ENCODE measurements at regions not wholly inside any gene's neighbourhood (a gene's known extent, or its start where the extent isn't known, plus 50 kb on each side); places are given as distances from the start of the nearest gene placed in this dataset.
"Not testable (repeated sequence)": the region's sequence is repeated elsewhere in the genome, so short reads cannot be mapped to it uniquely, and the experiment has no call there.

DNA sequence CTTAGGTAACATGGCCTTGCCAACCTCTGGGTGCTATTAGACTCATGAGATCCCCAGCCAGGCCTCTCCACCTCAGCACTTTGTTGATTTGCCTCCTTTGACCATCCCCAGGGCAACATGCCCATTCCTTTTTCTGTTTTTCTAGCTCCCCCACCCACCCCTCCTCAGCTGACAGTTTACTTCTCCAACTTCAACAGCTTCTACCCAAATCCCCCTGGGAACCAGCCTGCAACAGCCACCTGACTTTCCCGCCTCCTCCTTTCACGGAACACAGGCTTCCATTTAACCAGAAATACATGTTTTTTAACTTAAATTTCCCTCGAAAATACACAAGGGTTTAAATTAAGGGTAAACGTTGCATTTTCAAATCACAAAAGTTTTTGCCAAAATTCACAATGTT is 117.3 kb downstream of the DLEU7 start:
- ATAC-seq (no peak), DNase-seq (ENCODE audit: low spot score in 2 of 2) (no peak)
- Mint-ChIP-seq H3K9me3 (no peaks in the 10 kb centered on the region), H3K27ac (no peak overlapping the region), H3K36me3 (no peaks in the 10 kb centered on the region)

DNA sequence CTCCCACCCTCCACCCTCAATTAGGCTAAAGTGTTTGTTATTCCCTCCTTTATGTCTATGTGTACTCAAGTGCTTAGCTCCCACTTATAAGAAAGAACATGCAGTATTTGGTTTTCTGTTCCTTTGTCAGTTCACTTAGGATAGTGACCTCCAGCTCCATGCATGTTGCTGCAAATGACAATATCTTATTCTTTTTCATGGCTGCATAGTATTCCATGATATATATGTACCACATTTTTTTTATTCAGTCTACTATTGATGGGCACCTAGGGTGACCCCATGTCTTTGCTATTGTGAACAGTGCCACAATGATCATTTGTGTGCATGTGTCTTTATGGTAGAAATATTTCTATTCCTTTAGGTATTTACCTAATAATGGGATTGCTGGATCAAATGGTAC is 114.3 kb downstream of the DLEU7 start:
- ATAC-seq (no peak), DNase-seq (ENCODE audit: low spot score in 2 of 2) (no peak)
- no peaks in the 10 kb centered on the region for H3K9me3 Mint-ChIP-seq
- no peak overlapping the region for H3K27ac Mint-ChIP-seq
- no peaks in the 10 kb centered on the region for H3K36me3 Mint-ChIP-seq

- no peak for DNase-seq (ENCODE audit: low spot score in 2 of 2)
- H3K9me3 Mint-ChIP-seq, result no peaks in the 10 kb centered on the region
- no peak overlapping the region for H3K27ac Mint-ChIP-seq
- H3K36me3 Mint-ChIP-seq, result no peaks in the 10 kb centered on the region
- no peak for ATAC-seq
Measured at GRCh38 chr13:50730496-50731351, 112.8 kb downstream of the DLEU7 start.

- ATAC-seq (no peak), DNase-seq (ENCODE audit: low spot score in 2 of 2) (no peak)
- H3K36me3 Mint-ChIP-seq, result no peaks in the 10 kb centered on the region
- H3K27ac Mint-ChIP-seq, result no peak overlapping the region
- no peaks in the 10 kb centered on the region for H3K9me3 Mint-ChIP-seq
Measured at GRCh38 chr13:50731400-50731799, 112.1 kb downstream of the DLEU7 start.

DNA sequence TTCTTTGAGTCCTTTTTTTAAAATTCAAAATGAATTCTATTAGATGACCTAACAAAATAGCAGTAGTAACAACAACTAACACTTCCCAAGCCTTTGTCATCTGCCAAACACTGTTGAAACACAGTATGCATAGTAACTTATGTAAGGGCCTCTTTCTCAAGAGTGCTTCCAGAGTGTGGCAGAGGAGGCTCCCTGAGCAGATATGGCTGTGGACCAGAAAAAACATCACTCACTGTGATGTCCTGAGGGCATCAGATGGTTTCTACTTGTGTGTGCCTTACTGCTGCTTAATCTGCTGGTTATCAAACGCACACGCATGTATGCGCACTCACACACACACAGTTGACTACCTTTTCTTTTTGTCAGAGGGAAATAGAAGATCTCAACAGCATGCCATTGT is 110.8 kb downstream of the DLEU7 start:
- no peak for DNase-seq (ENCODE audit: low spot score in 2 of 2)

DNA sequence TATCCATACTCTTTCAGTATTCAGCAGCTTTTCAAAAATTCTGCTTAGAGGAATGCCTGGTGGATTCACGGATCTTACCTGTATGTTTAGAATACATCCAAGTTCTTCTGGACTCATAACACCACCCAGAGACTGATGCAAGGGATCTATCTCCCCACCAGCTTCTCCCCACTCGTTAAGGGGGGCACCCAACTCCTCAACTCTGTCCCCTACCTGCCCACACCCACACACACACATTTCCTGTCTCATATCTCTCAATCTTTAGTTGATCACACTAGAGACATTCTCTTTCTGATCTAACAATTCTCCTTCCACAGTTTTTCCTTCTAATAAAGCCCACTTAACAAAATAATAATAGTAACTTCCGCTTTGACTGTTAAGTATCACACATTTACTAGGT is 110.1 kb downstream of the DLEU7 start:
- peak overlapping the region in 1 of 2 donors; percentile 5 for H3K27ac Mint-ChIP-seq
- no peaks in the 10 kb centered on the region for H3K36me3 Mint-ChIP-seq
- no peaks in the 10 kb centered on the region for H3K9me3 Mint-ChIP-seq
- ATAC-seq, result no peak
- DNase-seq (ENCODE audit: low spot score in 2 of 2), result no peak

More for the DNA sequence above, 110.8 kb downstream of the DLEU7 start:
- H3K36me3 Mint-ChIP-seq, result no peaks in the 10 kb centered on the region
- ATAC-seq, result no peak
- H3K27ac Mint-ChIP-seq, result peak overlapping the region in 1 of 2 donors; percentile 5
- no peaks in the 10 kb centered on the region for H3K9me3 Mint-ChIP-seq

DNA sequence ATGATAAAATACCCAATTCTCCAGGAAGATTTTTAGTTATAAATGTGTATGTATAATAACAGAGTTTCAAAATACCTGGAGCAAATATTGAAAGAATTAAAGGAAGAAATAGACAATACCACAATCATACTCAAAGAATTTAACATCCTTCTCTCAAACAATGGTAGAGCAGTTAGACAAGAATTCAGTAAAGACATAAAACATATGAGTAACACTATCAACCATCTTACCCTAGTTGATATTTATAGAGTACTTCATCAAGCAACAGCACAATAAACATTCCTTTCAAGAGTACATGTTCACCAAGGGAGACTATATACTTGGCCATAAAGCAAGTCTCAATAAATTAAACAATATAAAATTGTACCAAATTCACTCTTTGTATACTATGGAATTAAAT is 108.4 kb downstream of the DLEU7 start:
- Mint-ChIP-seq H3K36me3 (no peaks in the 10 kb centered on the region), H3K9me3 (no peaks in the 10 kb centered on the region), H3K27ac (no peak overlapping the region)
- DNase-seq (ENCODE audit: low spot score in 2 of 2) (no peak), ATAC-seq (no peak)

DNA sequence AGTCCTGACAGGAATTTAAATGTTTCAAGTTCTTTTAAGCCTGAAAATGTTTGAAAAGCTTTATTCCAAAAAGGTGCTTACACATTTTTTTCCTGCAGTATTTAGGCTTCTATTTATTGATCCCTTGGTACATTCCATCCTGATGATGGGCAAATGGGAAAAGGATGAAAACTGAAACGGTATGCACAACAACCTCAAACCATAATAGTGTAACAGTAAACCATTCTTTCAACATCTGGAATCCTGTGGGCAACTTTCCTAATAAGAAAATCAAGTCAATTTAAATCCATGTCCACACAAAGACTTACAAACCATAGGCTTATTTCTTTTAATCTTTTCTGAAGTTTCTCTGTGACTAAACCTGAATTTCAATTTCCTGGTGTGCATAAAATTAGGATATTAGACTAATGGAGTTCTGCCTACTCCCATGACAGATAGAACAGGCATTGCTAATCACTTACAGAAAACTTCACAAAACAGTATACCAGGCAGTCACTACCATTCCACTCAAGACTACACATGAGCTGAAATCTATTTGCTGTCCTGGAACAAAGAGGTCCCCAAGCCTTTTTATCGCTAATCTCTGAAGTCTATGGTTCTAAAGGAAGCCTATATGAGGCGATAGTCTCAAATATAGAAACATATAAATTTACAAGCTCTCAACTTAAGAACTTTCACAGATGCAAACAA is 103.3 kb downstream of the DLEU7 start:
- H3K9me3 Mint-ChIP-seq, result no peaks in the 10 kb centered on the region
- ATAC-seq (no peak), DNase-seq (ENCODE audit: low spot score in 2 of 2) (no peak)
- no peaks in the 10 kb centered on the region for H3K36me3 Mint-ChIP-seq
- H3K27ac Mint-ChIP-seq, result no peak overlapping the region

GRCh38 chr13:50742353-50742752 is 101.1 kb downstream of the DLEU7 start:
- ATAC-seq (no peak), DNase-seq (ENCODE audit: low spot score in 2 of 2) (no peak)
- Mint-ChIP-seq H3K36me3 (no peaks in the 10 kb centered on the region), H3K27ac (no peak overlapping the region), H3K9me3 (no peaks in the 10 kb centered on the region)

- H3K27ac Mint-ChIP-seq, result no peak overlapping the region
- DNase-seq (ENCODE audit: low spot score in 2 of 2) (no peak), ATAC-seq (no peak)
- no peaks in the 10 kb centered on the region for H3K9me3 Mint-ChIP-seq
- H3K36me3 Mint-ChIP-seq, result no peaks in the 10 kb centered on the region
Measured at GRCh38 chr13:50742968-50743367, 100.5 kb downstream of the DLEU7 start.

- ATAC-seq, result no peak
- Mint-ChIP-seq H3K9me3 (no peaks in the 10 kb centered on the region), H3K27ac (no peak overlapping the region), H3K36me3 (no peaks in the 10 kb centered on the region)
- no peak for DNase-seq (ENCODE audit: low spot score in 2 of 2)
Measured at GRCh38 chr13:50744116-50744660, 99.3 kb downstream of the DLEU7 start.

GRCh38 chr13:50745542-50746115 is 97.9 kb downstream of the DLEU7 start:
- H3K27ac Mint-ChIP-seq, result no peak overlapping the region
- ATAC-seq (no peak), DNase-seq (ENCODE audit: low spot score in 2 of 2) (no peak)
- no peaks in the 10 kb centered on the region for H3K36me3 Mint-ChIP-seq
- no peaks in the 10 kb centered on the region for H3K9me3 Mint-ChIP-seq

DNA sequence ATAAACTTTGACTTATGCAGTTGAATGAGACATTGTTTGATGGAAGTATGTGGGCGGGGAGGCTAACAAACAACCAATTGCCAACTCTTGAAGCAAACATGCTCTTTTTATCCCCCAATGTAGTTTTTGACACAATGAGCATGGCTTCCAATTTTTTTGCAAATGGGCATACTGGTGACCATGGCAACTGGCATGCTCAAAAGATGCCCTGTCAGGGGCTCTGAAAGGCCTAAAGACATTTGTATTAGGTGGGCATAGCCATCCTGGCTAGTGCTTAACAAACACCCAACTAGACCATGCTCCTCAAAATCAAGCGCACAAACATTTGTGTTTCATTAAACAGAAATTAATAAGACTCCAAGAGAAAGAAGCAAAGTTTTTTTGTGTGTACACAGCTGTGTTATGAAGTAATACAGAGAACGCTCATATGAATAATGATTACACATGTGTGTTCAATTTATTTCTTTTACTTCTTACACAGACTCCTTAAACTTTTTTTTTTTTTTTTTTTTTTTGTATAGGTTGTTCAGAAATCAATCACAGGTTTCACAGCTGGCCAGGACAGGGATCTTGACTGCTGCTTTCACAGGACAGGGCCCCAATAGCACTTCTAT is 95.6 kb downstream of the DLEU7 start:
- Mint-ChIP-seq H3K9me3 (no peaks in the 10 kb centered on the region), H3K36me3 (no peaks in the 10 kb centered on the region), H3K27ac (no peak overlapping the region)
- DNase-seq (ENCODE audit: low spot score in 2 of 2) (no peak), ATAC-seq (no peak)

- ATAC-seq; DNase-seq (ENCODE audit: low spot score in 2 of 2): not testable (repeated sequence)
Measured at GRCh38 chr13:50753221-50753620, 90.3 kb downstream of the DLEU7 start.

DNA sequence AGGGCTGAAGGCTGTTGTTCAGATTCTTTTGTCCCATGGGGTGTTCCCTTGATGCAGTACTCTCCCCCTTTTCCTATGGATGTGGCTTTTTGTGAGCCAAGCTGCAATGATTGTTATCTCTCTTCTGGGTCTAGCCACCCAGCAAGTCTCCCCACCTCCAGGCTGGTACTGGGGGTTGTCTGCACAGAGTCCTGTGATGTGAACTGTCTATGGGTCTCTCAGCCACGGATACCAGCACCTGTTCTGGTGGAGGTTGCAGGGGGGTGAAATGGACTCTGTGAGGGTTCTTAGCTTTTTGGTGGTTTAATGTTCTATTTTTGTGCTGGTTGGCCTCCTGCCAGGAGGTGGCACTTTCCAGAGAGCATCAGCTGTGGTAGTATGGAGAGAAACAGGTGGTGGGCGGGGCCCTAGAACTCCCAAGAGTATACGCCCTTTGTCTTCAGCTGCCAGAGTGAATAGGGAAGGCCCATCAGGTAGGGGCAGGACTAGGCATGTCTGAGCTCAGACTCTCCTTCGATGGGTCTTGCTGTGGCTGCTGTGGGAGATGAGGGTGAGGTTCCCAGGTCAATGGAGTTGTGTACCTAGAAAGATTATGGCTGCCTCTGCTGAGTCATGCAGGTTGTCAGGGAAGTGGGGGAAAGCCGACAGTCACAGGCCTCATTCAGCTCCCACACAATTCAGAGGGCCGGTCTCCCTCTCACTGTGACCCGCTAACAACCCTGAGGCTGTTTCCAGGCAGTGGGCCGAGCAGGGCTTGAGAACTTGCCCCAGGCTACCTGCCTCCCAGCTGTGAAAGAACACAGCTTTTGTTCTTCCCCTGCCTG is 87.4 kb downstream of the DLEU7 start:
- not testable (repeated sequence) for H3K9me3 Mint-ChIP-seq; ATAC-seq; DNase-seq (ENCODE audit: low spot score in 2 of 2)
- peak overlapping the region in 1 of 2 donors; percentile 73 for H3K27ac Mint-ChIP-seq
- peaks cover 7 to 23% of the 10 kb centered on the region in 2 donors for H3K36me3 Mint-ChIP-seq

More at GRCh38 chr13:50753221-50753620, 90.3 kb downstream of the DLEU7 start:
- H3K27ac Mint-ChIP-seq, H3K9me3 Mint-ChIP-seq: not testable (repeated sequence)
- H3K36me3 Mint-ChIP-seq, result peaks cover 7 to 12% of the 10 kb centered on the region in 2 donors

DNA sequence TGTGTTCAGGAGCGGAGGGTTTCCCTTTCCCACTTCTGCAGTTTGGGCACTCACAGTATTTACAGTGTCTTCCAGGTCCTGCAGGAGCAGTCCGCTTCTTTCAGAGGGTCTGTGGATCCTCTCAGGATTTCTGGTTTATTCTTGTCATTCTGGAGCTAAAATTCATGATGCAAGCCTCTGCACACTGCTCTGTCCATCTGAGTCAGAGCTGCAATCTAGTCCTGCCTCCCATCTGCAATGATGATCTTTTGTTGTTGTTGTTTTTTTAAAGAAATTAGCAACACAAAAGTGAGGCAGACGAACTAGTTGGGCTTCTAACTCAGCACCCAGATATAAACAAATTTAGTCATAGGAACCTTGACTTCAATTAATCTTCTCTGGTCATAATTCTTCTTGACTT is 86.5 kb downstream of the DLEU7 start:
- peaks cover 7 to 23% of the 10 kb centered on the region in 2 donors for H3K36me3 Mint-ChIP-seq
- peaks cover 0 to 5% of the 10 kb centered on the region in 2 donors for H3K9me3 Mint-ChIP-seq
- DNase-seq (ENCODE audit: low spot score in 2 of 2) (no peak), ATAC-seq (no peak)
- H3K27ac Mint-ChIP-seq, result peak overlapping the region in 1 of 2 donors; percentile 73
